Limb (tissue), 2 donors: ENCODE measurements at regions not wholly inside any gene's neighbourhood (a gene's known extent, or its start where the extent isn't known, plus 50 kb on each side); places are given as distances from the start of the nearest gene placed in this dataset.
"Not testable (repeated sequence)": the region's sequence is repeated elsewhere in the genome, so short reads cannot be mapped to it uniquely, and the experiment has no call there.

Experiments
- DNase-seq, 2 donors: peaks; one replicate each; pipeline ENCODE4 v3.0.0-alpha.2; 2016; ENCODE audit errors: extremely low spot score in 2 of 2

DNA sequence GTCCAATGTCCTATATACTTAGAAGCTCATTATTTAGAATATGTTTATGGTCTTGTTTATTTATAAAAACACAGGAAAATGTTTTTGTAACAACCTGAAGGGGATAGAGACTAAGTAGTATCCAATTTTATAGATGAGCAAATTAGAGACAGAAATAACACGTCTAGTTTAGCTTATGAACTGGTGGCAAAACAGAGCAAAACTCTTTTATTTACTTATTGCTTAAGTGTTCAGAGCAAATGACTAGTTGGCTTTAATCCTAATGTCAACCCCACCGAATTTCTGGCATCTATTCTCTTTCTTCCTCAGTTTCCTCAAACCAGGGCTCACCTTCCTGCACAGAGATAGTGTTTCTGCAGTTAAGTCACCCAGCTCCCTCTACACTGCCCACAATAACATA lies 792.8 kb downstream of the REEP3 start:
- no peak for DNase-seq

DNA sequence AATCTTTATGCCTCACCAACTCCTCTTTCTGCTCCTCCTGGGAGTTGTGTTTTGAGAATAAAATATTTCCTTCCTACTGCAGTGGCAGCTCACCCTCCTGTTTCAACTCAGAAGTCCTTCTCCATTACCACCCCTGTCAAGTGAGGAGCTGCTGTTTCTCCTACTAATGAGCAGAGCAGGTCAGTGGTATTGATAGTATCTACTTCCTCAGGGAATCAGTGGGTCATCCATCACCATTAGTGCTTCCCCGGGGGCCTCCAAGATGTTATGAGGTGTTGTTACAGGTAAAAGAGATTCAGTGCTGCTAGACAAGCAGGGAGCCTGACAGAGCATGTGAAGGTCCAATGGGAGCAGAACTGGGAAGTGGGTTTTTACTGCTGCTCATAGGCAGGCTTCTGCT lies 795.2 kb downstream of the REEP3 start:
- DNase-seq: no peak

DNA sequence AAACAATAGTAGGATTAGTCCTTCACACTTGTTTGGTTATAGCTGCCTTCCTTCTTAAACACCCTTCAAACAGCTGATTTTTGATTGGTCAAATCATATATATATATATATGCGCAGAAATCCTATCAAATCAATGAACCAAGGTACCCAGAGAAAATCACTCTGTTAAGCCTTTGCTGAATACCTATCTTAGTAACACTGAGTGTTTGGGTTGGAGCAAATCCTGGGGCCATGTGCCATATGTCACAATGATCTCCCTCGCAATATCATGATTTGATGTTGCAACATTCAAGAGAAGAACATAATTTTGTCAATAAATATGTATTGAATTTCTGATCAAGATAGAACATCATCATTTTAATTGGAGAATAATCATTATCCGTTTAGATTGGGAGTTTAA lies 795.6 kb downstream of the REEP3 start:
- no peak for DNase-seq

DNA sequence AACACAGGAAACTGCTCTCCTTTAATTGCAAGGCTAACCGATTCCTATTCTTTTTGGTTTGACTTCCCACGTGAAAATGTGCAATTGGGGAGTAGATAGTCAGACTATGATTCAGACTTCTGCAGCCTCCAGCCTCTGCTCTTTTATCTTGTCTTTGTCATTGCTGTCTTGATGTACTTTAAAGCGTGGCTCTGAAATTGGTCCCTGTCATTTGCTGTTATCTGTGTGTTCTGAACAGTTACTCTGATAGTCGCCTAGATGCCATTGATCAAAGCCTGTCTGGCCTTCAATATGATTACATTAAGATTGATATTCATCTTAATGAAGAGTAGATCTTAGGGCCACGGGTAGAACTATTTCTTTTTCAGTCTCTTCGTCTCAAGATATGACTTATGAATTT lies 799.2 kb downstream of the REEP3 start:
- no peak for DNase-seq

DNA sequence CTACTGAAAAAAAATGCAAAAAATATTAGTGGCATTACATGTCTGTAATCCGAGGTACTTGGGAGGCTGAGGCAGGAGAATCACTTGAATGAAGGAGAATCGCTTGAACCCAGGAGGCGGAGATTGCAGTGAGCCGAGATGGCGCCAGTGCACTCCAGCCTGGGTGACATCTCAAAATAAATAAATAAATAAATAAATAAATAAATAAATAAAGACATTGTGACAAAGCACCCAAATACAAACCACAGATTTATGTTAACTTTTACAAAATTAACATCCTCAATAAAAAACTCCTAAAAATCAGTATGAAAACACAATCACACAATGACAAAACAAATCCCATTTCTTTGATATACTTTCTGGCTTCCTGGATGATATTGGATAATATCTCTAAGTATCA lies 808.3 kb downstream of the REEP3 start:
- no peak for DNase-seq

DNA sequence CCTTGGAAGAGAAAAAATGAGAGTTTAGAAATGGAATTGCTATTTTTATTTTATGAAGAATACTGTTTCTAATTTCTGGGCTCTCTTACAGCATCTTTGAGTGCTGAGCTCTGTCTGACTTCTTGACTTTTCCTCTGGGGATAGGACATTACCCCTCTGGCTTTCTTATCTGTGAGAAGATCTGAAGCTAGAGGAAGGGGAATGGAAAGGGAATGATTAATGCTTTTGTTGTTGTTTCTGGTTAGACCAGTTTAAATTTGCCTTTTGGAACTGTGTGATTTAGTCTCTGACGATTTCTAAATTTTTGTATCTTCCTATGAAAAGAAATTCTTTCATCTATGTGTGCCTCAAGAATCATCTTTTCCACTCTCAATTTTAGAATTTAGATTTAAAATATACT lies 811.4 kb downstream of the REEP3 start:
- no peak for DNase-seq

DNA sequence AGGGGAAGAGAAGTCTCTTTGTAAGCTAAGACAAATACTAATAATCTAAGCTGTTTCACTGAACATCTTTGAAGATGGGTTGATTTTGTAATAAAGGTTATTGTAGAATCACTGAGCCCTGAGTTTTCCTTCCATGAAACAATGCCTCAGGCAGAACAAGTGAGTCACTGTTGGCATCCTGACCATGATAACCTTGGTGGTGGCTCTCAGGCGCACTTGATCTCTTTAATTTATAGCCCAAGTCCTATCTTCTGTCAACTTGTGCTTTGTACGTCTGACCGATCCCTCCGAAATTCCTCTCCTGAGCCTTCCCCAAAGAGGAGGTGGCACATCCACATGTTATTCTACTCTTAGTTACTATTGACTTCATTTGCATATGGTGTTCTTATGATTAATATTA lies 812.9 kb downstream of the REEP3 start:
- no peak for DNase-seq

DNA sequence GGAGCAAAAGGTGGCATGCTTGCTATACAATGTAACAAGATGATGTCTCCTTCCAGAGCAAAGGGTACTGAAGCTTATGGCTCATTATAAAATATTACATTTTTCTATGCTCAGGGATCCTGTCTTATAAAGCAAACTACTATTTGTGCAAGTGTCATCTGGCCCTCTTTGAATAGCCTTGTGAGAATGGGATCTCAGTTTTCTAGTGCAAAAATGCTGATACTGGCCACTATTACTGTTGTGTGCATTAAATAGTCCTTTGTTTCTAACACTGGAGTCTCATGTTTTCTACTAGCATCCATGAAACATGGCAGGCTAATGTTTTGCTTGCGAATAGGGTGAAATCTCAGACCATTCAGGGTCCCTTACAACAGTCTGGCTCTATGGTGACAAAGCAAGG lies 823.0 kb downstream of the REEP3 start:
- DNase-seq: no peak

DNA sequence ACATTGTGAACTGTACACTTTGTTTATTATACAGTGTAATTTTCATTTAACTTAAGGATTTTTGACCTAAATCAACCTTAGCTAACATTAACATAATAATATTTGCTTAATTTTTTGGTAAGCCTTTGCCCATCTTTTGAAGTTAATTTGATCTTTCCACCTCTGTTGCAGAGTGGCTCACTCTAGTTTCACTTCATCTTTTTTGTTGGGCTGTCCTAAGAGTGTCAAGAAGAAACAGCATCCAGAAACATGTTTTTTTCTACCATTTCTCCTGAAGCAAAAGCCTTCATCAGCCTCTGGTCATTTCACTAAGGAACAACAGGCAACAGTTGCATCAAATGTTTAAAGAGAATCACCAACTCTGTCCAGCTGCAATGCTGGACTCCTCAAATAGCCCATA lies 824.7 kb downstream of the REEP3 start:
- no peak for DNase-seq

DNA sequence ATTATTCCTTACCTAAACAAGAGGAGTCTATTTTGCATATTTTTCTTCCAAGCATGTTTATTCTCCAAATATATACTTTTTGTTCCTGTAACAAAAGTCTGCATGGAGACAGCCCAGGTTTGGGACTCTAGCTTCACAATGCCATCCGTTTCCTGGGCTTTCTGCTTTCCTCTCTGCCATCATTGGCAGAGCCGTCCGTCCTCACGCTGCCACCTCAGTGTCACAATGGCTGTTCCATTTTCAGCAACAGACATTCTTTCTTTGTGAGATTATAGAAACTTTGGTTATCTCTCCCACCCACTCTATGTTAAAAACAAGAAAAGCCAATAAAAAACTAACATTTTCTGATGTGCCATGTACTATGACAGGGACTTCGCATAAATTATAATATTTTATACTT lies 825.2 kb downstream of the REEP3 start:
- no peak for DNase-seq

DNA sequence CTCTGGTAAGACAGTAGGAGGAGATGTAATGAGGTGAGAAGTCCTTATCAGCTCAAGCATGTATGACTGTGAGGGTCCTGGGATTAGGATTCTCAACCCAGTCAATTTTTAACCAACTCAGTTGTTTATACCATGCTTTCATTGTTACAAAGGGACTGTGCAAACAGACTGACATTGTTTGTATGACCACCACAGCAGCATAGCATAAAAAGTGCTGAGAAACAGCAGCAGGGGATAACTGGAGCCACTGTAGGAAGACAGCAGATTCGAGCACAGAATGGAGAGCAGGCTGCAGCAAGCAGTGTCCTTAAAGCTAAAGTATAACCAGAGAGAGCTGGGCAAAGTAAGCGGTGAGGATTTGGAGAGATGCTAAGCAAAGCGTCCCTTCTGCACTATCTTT lies 829.5 kb downstream of the REEP3 start:
- DNase-seq: no peak

DNA sequence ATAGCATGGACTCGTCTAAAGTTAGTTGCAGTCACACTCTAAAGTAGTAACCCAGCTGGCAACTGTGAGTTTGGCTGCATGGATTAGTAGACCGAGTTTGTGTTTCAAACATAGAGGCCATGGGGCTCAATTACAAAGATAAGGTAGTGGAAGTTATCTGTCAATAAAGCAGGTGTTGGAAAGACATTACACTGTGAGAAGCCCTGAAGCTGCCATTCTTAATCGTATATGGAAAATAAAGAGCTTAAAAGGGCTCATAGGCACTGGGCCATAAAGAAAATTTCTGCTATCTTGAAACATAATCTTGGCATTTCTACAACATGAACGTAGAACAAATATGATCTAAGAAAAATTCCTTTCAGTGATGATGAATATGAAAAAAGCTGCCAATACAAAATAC lies 837.7 kb downstream of the REEP3 start:
- DNase-seq: no peak

DNA sequence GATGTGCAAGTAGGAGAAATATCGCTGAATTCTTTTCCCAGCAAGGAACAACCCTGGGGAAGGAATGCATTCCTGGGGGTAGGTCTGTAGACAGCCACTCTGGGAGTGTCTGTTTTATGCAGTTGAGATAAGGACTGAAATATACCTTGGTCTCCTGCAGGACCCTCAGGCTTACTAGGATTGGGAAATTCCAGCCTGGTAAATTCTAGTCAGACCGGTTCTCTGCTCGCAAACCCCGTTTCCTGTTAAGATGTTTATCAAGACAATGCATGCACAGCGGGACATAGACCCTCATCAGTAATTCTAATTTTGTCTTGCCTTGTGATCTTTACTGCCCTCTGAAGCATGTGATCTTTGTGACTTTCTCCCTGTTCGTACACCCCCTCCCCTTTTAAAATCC lies 839.0 kb downstream of the REEP3 start:
- not testable (repeated sequence) for DNase-seq

DNA sequence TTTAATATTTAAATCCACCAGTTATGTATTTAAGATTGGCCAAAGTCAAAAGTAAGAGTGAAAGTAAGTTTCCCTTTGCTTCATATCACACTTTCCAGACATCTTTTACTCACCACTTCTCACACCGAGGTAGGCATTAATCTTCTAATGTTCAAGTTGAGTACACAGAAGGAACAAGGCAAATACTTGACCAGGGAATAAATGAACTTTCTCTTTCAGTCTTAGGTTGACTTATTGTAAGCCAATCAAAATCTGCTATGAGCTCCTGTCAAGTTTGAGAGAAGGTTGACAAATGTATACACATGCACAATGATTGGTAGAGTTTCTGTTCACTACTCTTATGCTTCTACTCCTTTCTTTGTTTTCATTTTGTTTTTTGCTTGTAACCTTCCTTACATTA lies 842.5 kb downstream of the REEP3 start:
- DNase-seq: no peak

DNA sequence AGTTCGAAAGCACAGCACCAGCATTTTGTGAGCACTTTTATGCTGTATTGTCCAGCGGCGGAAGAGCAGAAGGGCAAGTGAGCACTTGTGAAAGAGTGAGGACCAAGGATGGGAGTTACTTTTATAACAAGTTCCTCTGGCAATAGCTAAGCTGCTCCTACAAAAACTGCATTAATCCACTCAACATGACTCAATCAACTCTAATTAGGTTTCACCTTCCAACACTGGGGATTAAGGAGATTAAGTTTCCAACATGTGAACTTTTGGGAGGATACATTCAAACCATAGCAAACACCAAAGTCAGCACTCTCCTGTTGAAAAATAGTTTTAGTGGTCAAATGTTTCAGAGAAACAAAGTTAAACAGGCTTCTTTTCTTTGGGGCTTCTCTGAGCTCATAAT lies 844.5 kb downstream of the REEP3 start:
- DNase-seq: no peak

DNA sequence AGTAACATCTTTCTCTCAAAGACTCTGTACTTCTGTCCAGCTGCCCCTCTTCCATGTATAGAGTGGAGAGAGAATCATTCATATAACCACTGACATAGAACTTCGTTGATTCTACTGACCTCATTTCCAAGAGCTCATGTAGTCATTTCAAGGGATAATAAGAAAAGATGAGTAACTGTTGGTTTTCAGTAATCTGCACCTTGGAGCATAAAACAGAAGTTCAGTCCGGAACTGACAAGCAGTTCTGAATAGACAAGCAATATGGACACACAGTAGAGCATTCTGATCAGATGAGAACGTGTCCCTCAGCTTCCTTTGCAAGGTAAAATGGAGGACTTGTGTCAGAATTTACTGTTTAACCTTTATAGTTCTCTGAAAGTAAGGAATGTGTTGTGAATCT lies 847.1 kb downstream of the REEP3 start:
- DNase-seq: no peak

DNA sequence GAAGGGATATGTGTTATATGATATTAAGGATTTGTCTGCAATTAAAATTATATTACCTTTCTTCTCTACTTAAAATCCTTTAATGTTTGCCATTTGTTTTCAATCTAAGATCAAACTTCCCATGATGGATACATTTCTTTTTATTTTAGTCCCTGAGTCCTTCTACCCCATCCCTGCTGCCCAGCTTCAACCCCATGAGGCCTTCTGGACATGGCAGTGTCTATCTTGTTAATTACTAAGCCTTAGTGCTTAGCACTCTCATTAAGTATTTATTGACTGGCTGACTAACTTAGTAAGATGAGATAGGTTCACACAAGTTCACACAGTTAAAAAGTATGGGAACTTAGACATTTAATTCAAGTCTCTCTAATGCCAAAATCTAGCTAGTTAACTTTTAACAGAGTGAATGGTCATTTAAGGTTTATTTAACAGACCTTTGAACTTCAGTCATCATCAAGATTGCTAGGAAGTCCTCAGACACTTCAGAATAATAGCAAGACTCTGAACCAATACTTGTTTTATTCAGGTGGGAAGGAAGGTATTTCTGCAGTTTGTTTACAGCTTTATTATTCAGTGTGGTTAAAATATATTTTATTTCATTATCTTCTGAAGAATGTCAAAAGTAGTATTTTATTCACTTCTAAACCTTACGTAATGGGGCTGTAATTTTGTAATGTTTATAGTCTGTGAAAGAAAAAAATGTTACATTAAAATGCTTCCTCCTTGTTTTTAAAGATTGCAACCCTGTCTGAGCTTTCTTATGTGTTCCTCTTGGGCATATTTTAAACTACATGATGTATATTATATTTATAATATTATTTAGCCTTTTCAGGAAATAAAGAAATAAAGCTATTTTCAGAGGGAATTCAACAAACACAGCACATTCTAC lies 848.9 kb downstream of the REEP3 start:
- no peak for DNase-seq

DNA sequence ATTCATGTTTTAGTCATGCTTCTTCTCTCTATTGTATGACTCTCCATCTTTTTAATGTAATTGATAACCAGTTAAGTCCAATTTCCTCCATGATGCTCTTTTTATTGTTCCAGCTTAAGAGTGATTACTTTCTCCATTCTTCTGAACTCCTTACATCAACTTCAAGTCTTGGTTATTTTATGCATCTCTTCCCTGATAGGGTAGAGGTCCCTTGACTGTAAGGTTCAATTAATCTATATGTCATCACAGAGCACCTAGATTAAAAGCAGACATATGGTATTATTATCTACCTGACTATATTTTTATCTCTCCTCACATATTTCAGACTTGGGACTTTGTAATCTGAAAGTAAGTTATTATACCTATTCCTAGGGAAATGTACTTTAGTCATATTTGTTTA lies 853.1 kb downstream of the REEP3 start:
- no peak for DNase-seq

DNA sequence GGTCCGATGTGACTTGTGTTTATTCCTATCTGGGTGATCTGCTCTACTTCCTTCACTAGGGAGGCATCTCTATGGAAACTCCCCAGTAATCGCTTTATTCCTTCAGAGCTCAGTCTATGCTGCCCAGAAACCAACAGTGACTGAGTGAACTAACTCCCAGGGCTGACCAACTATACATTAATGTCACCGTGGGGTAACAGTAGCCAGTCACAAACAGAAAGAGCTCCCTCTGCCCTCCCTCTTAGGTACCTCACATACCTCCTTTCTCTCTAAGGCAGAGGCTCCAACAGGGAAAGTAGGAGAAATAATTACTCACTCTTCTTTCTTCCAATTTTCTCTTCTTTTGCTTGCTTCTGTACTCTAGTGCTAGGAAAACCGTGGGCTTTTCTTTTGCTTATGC lies 855.0 kb downstream of the REEP3 start:
- DNase-seq: no peak

DNA sequence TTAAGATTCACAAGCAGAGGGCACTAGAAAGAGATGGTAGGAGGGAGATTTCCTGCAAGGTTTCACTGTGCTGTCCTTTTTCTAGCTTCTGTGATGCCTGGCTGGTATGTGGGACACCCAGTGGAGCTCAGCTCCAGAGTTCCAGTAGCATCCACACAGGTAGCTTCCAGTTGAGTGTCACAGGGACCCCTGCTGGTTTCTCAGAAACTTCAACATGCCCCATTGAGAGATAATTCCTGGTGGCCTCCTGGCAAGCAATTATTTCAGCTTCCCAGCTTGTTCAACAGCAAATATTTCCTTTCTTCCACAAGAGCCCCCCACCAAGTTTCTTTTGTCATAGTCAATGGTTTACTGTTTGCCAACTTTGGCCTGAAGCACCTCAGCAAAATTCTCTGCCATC lies 858.7 kb downstream of the REEP3 start:
- DNase-seq: no peak

DNA sequence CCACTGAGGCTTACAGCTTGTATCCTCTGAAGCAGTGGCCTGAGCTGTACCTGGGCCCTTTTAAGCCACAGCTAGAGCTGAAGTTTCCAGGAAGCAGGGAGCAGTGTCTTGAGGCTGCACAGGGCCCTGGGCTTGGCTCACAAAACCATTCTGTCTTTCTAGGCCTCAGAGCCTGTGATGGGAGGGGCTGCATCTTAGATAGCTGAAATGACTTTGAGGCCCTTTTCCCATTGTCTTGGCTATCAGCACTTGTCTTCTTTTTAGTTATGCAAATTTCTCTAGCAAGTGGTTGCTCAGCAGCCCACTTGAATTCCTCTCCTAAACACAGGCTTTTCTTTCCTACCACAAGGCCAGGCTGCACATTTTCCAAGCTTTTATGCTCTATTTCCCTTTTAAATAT lies 864.2 kb downstream of the REEP3 start:
- DNase-seq: no peak

DNA sequence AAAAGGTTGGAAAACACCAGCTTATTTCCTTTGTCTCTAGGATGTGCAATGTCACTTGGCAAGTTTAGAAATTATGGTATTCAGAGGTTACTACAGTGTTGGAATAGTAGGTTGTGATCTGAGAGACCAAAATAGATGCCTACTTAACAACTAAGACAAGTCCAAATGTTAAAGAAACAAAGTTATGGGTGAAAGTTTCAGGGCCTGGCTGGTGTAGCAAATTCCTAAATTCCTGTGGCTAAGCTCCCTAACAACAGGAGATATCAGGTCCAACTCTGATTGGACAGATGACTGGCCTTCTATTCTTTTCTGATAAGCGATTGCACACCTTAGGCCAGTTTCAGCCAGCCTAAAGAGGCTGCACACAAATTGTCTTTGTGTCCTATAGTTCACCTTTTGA lies 873.5 kb downstream of the REEP3 start:
- DNase-seq: no peak

DNA sequence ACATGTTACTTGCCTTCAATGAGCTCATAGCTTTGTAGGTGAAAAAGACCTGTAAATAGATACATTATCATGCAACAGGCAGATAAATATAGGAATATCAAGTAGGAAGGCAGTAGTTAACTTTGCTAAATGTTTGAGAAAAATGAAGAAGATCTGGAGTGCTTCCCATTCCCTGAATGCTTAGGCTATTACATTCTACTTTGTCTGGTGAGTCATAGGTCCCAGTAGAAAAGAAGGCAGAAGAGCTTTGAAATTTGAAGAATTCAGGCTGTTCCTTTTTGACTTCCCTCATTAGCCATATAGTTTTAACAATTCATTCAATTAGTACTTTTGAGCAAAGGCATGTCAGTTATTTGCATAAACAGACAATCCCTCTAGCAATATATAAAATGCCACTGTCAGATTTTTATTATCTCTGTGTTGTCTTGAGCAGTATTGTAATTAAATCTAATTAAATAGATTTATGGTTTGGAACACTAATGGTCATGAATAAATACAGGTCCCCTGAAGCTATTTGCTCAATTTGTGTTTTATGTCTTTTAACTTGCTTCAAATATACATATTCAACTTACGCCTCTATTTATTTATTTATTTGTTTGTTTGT lies 875.0 kb downstream of the REEP3 start:
- peak in 1 of 2 donors; percentile 12 for DNase-seq
